ENCODE measurements at regions not wholly inside any gene's neighbourhood (a gene's known extent, or its start where the extent isn't known, plus 50 kb on each side); places are given as distances from the start of the nearest gene placed in this dataset.

DNA sequence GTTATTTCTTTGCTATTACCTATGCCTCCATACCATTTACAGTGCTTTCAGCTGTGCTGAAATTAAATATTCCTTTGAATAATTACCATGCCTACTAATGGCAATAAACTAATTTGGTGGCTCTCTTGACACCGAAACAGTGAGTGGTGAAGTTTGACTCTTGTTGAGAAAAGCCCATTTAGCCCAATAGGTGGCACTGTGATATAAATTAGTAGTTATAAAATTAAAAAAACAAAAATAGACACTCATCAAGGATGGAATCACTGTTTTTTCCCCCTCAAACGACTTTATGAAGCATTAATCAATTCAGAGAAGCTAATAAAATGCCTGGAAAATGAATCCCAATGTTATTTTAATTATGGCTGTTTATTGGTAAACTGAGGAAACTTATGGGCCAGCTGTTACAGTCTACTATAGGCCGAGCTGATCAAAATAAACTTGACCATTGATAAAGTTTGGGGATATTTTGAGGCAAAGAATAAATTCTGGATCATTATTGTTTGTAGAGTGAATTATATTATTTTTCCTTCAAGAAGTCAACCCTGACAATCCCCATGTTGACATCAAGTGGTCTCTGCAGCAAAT lies 339.6 kb downstream of the TRIB2 start:
- TF ChIP-seq POLR2AphosphoS5 (IDR thresholded peaks at IDR 0.05; ENCODE audit: insufficient read depth in 1 of 2, low read depth in 1 of 2) = no peak
- TF ChIP-seq, protein P1, sequence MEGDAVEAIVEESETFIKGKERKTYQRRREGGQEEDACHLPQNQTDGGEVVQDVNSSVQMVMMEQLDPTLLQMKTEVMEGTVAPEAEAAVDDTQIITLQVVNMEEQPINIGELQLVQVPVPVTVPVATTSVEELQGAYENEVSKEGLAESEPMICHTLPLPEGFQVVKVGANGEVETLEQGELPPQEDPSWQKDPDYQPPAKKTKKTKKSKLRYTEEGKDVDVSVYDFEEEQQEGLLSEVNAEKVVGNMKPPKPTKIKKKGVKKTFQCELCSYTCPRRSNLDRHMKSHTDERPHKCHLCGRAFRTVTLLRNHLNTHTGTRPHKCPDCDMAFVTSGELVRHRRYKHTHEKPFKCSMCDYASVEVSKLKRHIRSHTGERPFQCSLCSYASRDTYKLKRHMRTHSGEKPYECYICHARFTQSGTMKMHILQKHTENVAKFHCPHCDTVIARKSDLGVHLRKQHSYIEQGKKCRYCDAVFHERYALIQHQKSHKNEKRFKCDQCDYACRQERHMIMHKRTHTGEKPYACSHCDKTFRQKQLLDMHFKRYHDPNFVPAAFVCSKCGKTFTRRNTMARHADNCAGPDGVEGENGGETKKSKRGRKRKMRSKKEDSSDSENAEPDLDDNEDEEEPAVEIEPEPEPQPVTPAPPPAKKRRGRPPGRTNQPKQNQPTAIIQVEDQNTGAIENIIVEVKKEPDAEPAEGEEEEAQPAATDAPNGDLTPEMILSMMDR (IDR thresholded peaks at IDR 0.05) = no peak

Measured in vagina (tissue), 2 donors.